GM21825 (cell line): ENCODE measurements at regions not wholly inside any gene's neighbourhood (a gene's known extent, or its start where the extent isn't known, plus 50 kb on each side); places are given as distances from the start of the nearest gene placed in this dataset.
"Not testable (repeated sequence)": the region's sequence is repeated elsewhere in the genome, so short reads cannot be mapped to it uniquely, and the experiment has no call there.

Source experiments
- ATAC-seq: cut with Tn5 transposase; IDR thresholded peaks from one replicate; pipeline ENCODE4 v1.9.1; 2021; ENCODE audit warnings: mild to moderate bottlenecking, moderate library complexity; ENCODE audit not compliant: unreplicated experiment

GRCh38 chr4:14396183-14396582 lies 606.1 kb upstream of the CPEB2 start:
- no peak for ATAC-seq

GRCh38 chr4:14399848-14400247 lies 602.4 kb upstream of the CPEB2 start:
- no peak for ATAC-seq

- no peak for ATAC-seq
These were observed 602.0 kb upstream of the CPEB2 start for GRCh38 chr4:14400307-14400706.

GRCh38 chr4:14403132-14403531 lies 599.1 kb upstream of the CPEB2 start:
- no peak for ATAC-seq

- no peak for ATAC-seq
These were observed 597.6 kb upstream of the CPEB2 start for GRCh38 chr4:14404730-14405129.

- no peak for ATAC-seq
These were observed 591.8 kb upstream of the CPEB2 start for GRCh38 chr4:14410516-14410915.

- no peak for ATAC-seq
These were observed 587.1 kb upstream of the CPEB2 start for GRCh38 chr4:14415146-14415545.

GRCh38 chr4:14419516-14419915 lies 582.8 kb upstream of the CPEB2 start:
- ATAC-seq, result no peak

- ATAC-seq, result not testable (repeated sequence)
These were observed 576.0 kb upstream of the CPEB2 start for GRCh38 chr4:14426297-14426696.

- ATAC-seq, result no peak
These were observed 574.2 kb upstream of the CPEB2 start for GRCh38 chr4:14428125-14428524.

GRCh38 chr4:14431155-14432134 lies 570.8 kb upstream of the CPEB2 start:
- no peak for ATAC-seq

- no peak for ATAC-seq
These were observed 567.8 kb upstream of the CPEB2 start for GRCh38 chr4:14434483-14434882.

GRCh38 chr4:14434916-14435315 lies 567.4 kb upstream of the CPEB2 start:
- ATAC-seq, result no peak

- ATAC-seq, result no peak
These were observed 560.7 kb upstream of the CPEB2 start for GRCh38 chr4:14441561-14441960.

- ATAC-seq, result no peak
These were observed 556.4 kb upstream of the CPEB2 start for GRCh38 chr4:14445882-14446281.

GRCh38 chr4:14446311-14446710 lies 556.0 kb upstream of the CPEB2 start:
- no peak for ATAC-seq

- no peak for ATAC-seq
These were observed 555.4 kb upstream of the CPEB2 start for GRCh38 chr4:14446904-14447303.

GRCh38 chr4:14449308-14449707 lies 553.0 kb upstream of the CPEB2 start:
- no peak for ATAC-seq

- ATAC-seq, result no peak
These were observed 550.3 kb upstream of the CPEB2 start for GRCh38 chr4:14452001-14452400.

- no peak for ATAC-seq
These were observed 549.5 kb upstream of the CPEB2 start for GRCh38 chr4:14452764-14453163.

- no peak for ATAC-seq
These were observed 543.8 kb upstream of the CPEB2 start for GRCh38 chr4:14458463-14458862.

- ATAC-seq, result no peak
These were observed 537.2 kb upstream of the CPEB2 start for GRCh38 chr4:14465057-14465456.

GRCh38 chr4:14465507-14465906 lies 536.8 kb upstream of the CPEB2 start:
- no peak for ATAC-seq
